T-helper 2 cell treated with Interferon-gamma antibody and Interleukin-4, amounts not matched to agents 5 μg/mL and 100 μg/mL, for 36 hours (primary cell): ENCODE measurements at regions not wholly inside any gene's neighbourhood (a gene's known extent, or its start where the extent isn't known, plus 50 kb on each side); places are given as distances from the start of the nearest gene placed in this dataset.

Source experiments
- DNase-seq: peaks from one replicate; pipeline ENCODE4 v3.0.0; 2021; ENCODE audit warnings: low spot score
- H3K27ac Mint-ChIP-seq: one replicate; pipeline ENCODE4 v1.8.0; 2021; ENCODE audit warnings: mild to moderate bottlenecking, mixed read lengths
- H3K27me3 Mint-ChIP-seq: one replicate; pipeline ENCODE4 v1.8.0; 2021; ENCODE audit warnings: low read depth, mixed read lengths
- H3K36me3 Mint-ChIP-seq: one replicate; pipeline ENCODE4 v1.8.0; 2021; ENCODE audit warnings: low read depth, mixed read lengths
- H3K4me1 Mint-ChIP-seq: one replicate; pipeline ENCODE4 v1.8.0; 2021; ENCODE audit warnings: low read depth, mixed read lengths
- H3K4me3 Mint-ChIP-seq: one replicate; pipeline ENCODE4 v1.8.0; 2022; ENCODE audit warnings: mild to moderate bottlenecking, moderate library complexity, mixed read lengths
- H3K9me3 Mint-ChIP-seq: one replicate; pipeline ENCODE4 v1.8.0; 2021; ENCODE audit warnings: mixed read lengths

GRCh38 chr1:213564215-213564659 is 423.5 kb upstream of the PROX1 start:
- H3K4me1 Mint-ChIP-seq: no peaks in the 10 kb centered on the region
- H3K27me3 Mint-ChIP-seq: peaks cover 2% of the 10 kb centered on the region
- no peaks in the 10 kb centered on the region for H3K36me3 Mint-ChIP-seq
- H3K4me3 Mint-ChIP-seq: no peak overlapping the region
- H3K9me3 Mint-ChIP-seq: peaks cover 4% of the 10 kb centered on the region
- no peak overlapping the region for H3K27ac Mint-ChIP-seq
- no peak for DNase-seq

- Mint-ChIP-seq H3K9me3 (peaks cover 4% of the 10 kb centered on the region), H3K27ac (no peak overlapping the region), H3K27me3 (peaks cover 2% of the 10 kb centered on the region), H3K4me3 (no peak overlapping the region), H3K36me3 (no peaks in the 10 kb centered on the region), H3K4me1 (no peaks in the 10 kb centered on the region)
- no peak for DNase-seq
Measured at GRCh38 chr1:213568929-213569815, 418.6 kb upstream of the PROX1 start.

GRCh38 chr1:213569816-213570150 is 418.0 kb upstream of the PROX1 start:
- peaks cover 4% of the 10 kb centered on the region for H3K9me3 Mint-ChIP-seq
- H3K4me1 Mint-ChIP-seq: no peaks in the 10 kb centered on the region
- no peaks in the 10 kb centered on the region for H3K36me3 Mint-ChIP-seq
- no peak overlapping the region for H3K4me3 Mint-ChIP-seq
- H3K27ac Mint-ChIP-seq: no peak overlapping the region
- no peak for DNase-seq
- H3K27me3 Mint-ChIP-seq: peaks cover 2% of the 10 kb centered on the region

GRCh38 chr1:213570487-213570886 is 417.3 kb upstream of the PROX1 start:
- H3K4me1 Mint-ChIP-seq: no peaks in the 10 kb centered on the region
- no peak for DNase-seq
- peaks cover 2% of the 10 kb centered on the region for H3K27me3 Mint-ChIP-seq
- H3K36me3 Mint-ChIP-seq: no peaks in the 10 kb centered on the region
- no peak overlapping the region for H3K4me3 Mint-ChIP-seq
- peaks cover 4% of the 10 kb centered on the region for H3K9me3 Mint-ChIP-seq
- H3K27ac Mint-ChIP-seq: no peak overlapping the region

- no peak overlapping the region for H3K27ac Mint-ChIP-seq
- H3K27me3 Mint-ChIP-seq: no peaks in the 10 kb centered on the region
- no peak for DNase-seq
Measured at GRCh38 chr1:213571419-213571818, 416.4 kb upstream of the PROX1 start.

GRCh38 chr1:213571843-213572242 is 415.9 kb upstream of the PROX1 start:
- DNase-seq: no peak
- Mint-ChIP-seq H3K36me3 (no peaks in the 10 kb centered on the region), H3K4me3 (no peak overlapping the region), H3K9me3 (no peaks in the 10 kb centered on the region), H3K27me3 (no peaks in the 10 kb centered on the region), H3K4me1 (no peaks in the 10 kb centered on the region), H3K27ac (no peak overlapping the region)

More at GRCh38 chr1:213571419-213571818, 416.4 kb upstream of the PROX1 start:
- no peaks in the 10 kb centered on the region for H3K36me3 Mint-ChIP-seq
- no peak overlapping the region for H3K4me3 Mint-ChIP-seq
- peaks cover 2% of the 10 kb centered on the region for H3K9me3 Mint-ChIP-seq
- H3K4me1 Mint-ChIP-seq: no peaks in the 10 kb centered on the region

- no peak for DNase-seq
Measured at GRCh38 chr1:213572912-213573647, 414.7 kb upstream of the PROX1 start.

GRCh38 chr1:213573648-213574009 is 414.1 kb upstream of the PROX1 start:
- Mint-ChIP-seq H3K9me3 (no peaks in the 10 kb centered on the region), H3K36me3 (no peaks in the 10 kb centered on the region), H3K27me3 (no peaks in the 10 kb centered on the region), H3K4me3 (no peak overlapping the region), H3K27ac (no peak overlapping the region), H3K4me1 (no peaks in the 10 kb centered on the region)
- no peak for DNase-seq

More at GRCh38 chr1:213572912-213573647, 414.7 kb upstream of the PROX1 start:
- no peaks in the 10 kb centered on the region for H3K27me3 Mint-ChIP-seq
- H3K36me3 Mint-ChIP-seq: no peaks in the 10 kb centered on the region
- no peaks in the 10 kb centered on the region for H3K4me1 Mint-ChIP-seq
- no peak overlapping the region for H3K27ac Mint-ChIP-seq
- no peaks in the 10 kb centered on the region for H3K9me3 Mint-ChIP-seq
- no peak overlapping the region for H3K4me3 Mint-ChIP-seq

GRCh38 chr1:213582976-213583567 is 404.7 kb upstream of the PROX1 start:
- Mint-ChIP-seq H3K9me3 (no peaks in the 10 kb centered on the region), H3K4me3 (no peak overlapping the region), H3K27me3 (no peaks in the 10 kb centered on the region), H3K27ac (no peak overlapping the region), H3K36me3 (no peaks in the 10 kb centered on the region), H3K4me1 (no peaks in the 10 kb centered on the region)
- DNase-seq: no peak

GRCh38 chr1:213584272-213584671 is 403.5 kb upstream of the PROX1 start:
- Mint-ChIP-seq H3K9me3 (no peaks in the 10 kb centered on the region), H3K4me1 (no peaks in the 10 kb centered on the region), H3K27ac (no peak overlapping the region), H3K27me3 (no peaks in the 10 kb centered on the region), H3K36me3 (no peaks in the 10 kb centered on the region), H3K4me3 (no peak overlapping the region)
- DNase-seq: no peak

- H3K9me3 Mint-ChIP-seq: no peaks in the 10 kb centered on the region
- DNase-seq: no peak
- peaks cover 3% of the 10 kb centered on the region for H3K27me3 Mint-ChIP-seq
- no peaks in the 10 kb centered on the region for H3K4me1 Mint-ChIP-seq
- no peaks in the 10 kb centered on the region for H3K36me3 Mint-ChIP-seq
- no peak overlapping the region for H3K27ac Mint-ChIP-seq
- no peak overlapping the region for H3K4me3 Mint-ChIP-seq
Measured at GRCh38 chr1:213585402-213585801, 402.4 kb upstream of the PROX1 start.

GRCh38 chr1:213585959-213586586 is 401.7 kb upstream of the PROX1 start:
- Mint-ChIP-seq H3K27me3 (peaks cover 3% of the 10 kb centered on the region), H3K9me3 (no peaks in the 10 kb centered on the region), H3K27ac (no peak overlapping the region), H3K4me1 (no peaks in the 10 kb centered on the region), H3K36me3 (no peaks in the 10 kb centered on the region), H3K4me3 (no peak overlapping the region)
- no peak for DNase-seq

- no peak overlapping the region for H3K27ac Mint-ChIP-seq
- H3K36me3 Mint-ChIP-seq: no peaks in the 10 kb centered on the region
- H3K27me3 Mint-ChIP-seq: peaks cover 3% of the 10 kb centered on the region
- H3K4me1 Mint-ChIP-seq: no peaks in the 10 kb centered on the region
- H3K4me3 Mint-ChIP-seq: no peak overlapping the region
- no peaks in the 10 kb centered on the region for H3K9me3 Mint-ChIP-seq
- no peak for DNase-seq
Measured at GRCh38 chr1:213586587-213586972, 401.2 kb upstream of the PROX1 start.

GRCh38 chr1:213596729-213597128 is 391.0 kb upstream of the PROX1 start:
- H3K27me3 Mint-ChIP-seq: no peaks in the 10 kb centered on the region
- DNase-seq: no peak
- H3K36me3 Mint-ChIP-seq: no peaks in the 10 kb centered on the region
- H3K9me3 Mint-ChIP-seq: no peaks in the 10 kb centered on the region
- H3K4me3 Mint-ChIP-seq: no peak overlapping the region
- no peak overlapping the region for H3K27ac Mint-ChIP-seq
- H3K4me1 Mint-ChIP-seq: no peaks in the 10 kb centered on the region
